ENCODE measurements at regions not wholly inside any gene's neighbourhood (a gene's known extent, or its start where the extent isn't known, plus 50 kb on each side); places are given as distances from the start of the nearest gene placed in this dataset.

GRCh38 chr7:22895828-22896165 lies 73.1 kb upstream of the TOMM7 start:
- TF ChIP-seq CTCF (optimal IDR thresholded peaks at IDR 0.05 in 1 of 3, IDR thresholded peaks at IDR 0.05 in 1 of 3, conservative IDR thresholded peaks at IDR 0.05 in 1 of 3; ENCODE audit: extremely low read depth in 1 of 3, insufficient read depth in 2 of 3, low read length in 3 of 3) (no peak), EZH2 (IDR thresholded peaks at IDR 0.05; ENCODE audit: low read length) (no peak)
